ENCODE measurements at regions not wholly inside any gene's neighbourhood (a gene's known extent, or its start where the extent isn't known, plus 50 kb on each side); places are given as distances from the start of the nearest gene placed in this dataset.

- TF ChIP-seq CTCF (IDR thresholded peaks at IDR 0.05) (no peak), POLR2A (IDR thresholded peaks at IDR 0.05) (no peak)
These were observed 739.4 kb downstream of the MCTP2 start for GRCh38 chr15:94970802-94971201.

All from body of pancreas (tissue), 4 donors.